ENCODE measurements at regions not wholly inside any gene's neighbourhood (a gene's known extent, or its start where the extent isn't known, plus 50 kb on each side); places are given as distances from the start of the nearest gene placed in this dataset.

GRCh38 chr4:15291122-15291521, 136.7 kb upstream of the C1QTNF7 start:
- H3K4me1 ChIP-seq, result no peaks in the 10 kb centered on the region
- intact Hi-C loops (cut with DNase I), result no loop called here
- no peak overlapping the region for H3K4me3 ChIP-seq
- TF ChIP-seq, protein P1, sequence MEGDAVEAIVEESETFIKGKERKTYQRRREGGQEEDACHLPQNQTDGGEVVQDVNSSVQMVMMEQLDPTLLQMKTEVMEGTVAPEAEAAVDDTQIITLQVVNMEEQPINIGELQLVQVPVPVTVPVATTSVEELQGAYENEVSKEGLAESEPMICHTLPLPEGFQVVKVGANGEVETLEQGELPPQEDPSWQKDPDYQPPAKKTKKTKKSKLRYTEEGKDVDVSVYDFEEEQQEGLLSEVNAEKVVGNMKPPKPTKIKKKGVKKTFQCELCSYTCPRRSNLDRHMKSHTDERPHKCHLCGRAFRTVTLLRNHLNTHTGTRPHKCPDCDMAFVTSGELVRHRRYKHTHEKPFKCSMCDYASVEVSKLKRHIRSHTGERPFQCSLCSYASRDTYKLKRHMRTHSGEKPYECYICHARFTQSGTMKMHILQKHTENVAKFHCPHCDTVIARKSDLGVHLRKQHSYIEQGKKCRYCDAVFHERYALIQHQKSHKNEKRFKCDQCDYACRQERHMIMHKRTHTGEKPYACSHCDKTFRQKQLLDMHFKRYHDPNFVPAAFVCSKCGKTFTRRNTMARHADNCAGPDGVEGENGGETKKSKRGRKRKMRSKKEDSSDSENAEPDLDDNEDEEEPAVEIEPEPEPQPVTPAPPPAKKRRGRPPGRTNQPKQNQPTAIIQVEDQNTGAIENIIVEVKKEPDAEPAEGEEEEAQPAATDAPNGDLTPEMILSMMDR (IDR thresholded peaks at IDR 0.05), result no peak
- H3K27me3 ChIP-seq, result no peaks in the 10 kb centered on the region
- no peaks in the 10 kb centered on the region for H3K36me3 ChIP-seq
- DNase-seq (ENCODE audit: low spot score in 2 of 2), result no peak
- H3K9me3 ChIP-seq, result no peaks in the 10 kb centered on the region
- H3K27ac ChIP-seq, result no peak overlapping the region

DNA sequence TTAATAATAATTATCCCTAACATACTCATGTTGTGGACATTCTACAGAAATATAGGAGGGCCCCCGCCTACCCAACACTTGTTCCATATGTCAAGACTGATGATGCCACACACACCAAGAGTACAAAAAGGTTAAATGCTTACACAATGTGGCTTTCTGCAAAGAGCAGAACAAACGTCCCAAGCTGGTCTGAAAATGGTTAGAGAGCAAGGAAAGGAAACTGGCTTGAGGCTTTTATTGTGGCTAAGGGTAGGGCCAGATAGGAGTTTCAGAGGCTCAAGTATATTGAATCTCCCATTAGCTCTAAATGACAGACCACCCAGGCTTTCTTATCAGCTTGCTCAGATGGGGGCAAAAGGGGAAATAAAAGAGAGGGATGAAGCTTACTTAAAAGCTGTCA, 134.1 kb upstream of the C1QTNF7 start:
- Histone ChIP-seq H3K27ac (no peak overlapping the region), H3K9me3 (no peaks in the 10 kb centered on the region), H3K4me1 (peaks cover 0 to 10% of the 10 kb centered on the region in 2 donors), H3K4me3 (no peak overlapping the region), H3K36me3 (no peaks in the 10 kb centered on the region), H3K27me3 (no peaks in the 10 kb centered on the region)
- intact Hi-C loops (cut with DNase I), result no loop called here
- TF ChIP-seq, protein P1 (IDR thresholded peaks at IDR 0.05), result no peak
- DNase-seq (ENCODE audit: low spot score in 2 of 2), result no peak

GRCh38 chr4:15294202-15294601, 133.6 kb upstream of the C1QTNF7 start:
- Histone ChIP-seq H3K27ac (no peak overlapping the region), H3K4me3 (no peak overlapping the region), H3K4me1 (peaks cover 0 to 10% of the 10 kb centered on the region in 2 donors), H3K9me3 (no peaks in the 10 kb centered on the region), H3K27me3 (no peaks in the 10 kb centered on the region), H3K36me3 (no peaks in the 10 kb centered on the region)
- intact Hi-C loops (cut with DNase I), result no loop called here
- DNase-seq (ENCODE audit: low spot score in 2 of 2), result no peak
- TF ChIP-seq, protein P1 (IDR thresholded peaks at IDR 0.05), result no peak

DNA sequence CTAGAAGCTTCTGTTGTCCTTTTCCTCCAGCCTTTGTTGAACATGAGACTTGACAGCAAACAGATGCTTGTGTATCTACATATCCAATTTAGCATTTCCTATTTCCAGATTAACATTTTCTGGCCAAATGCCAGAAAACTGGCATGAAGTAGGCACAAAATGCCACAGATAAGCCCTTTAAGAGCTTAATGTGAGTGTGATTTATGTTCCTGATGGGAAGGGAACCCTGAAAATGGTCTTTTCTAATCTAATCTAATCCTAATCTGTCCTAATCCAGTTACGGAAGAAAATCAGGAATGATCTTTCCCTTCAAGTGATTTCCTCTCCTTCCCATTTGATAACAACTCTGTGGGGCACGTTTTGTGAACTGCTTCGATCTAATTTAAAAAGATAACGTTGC, 133.0 kb upstream of the C1QTNF7 start:
- no peak overlapping the region for H3K4me3 ChIP-seq
- TF ChIP-seq, protein P1 (IDR thresholded peaks at IDR 0.05), result no peak
- peaks cover 0 to 12% of the 10 kb centered on the region in 2 donors for H3K4me1 ChIP-seq
- H3K27me3 ChIP-seq, result no peaks in the 10 kb centered on the region
- DNase-seq (ENCODE audit: low spot score in 2 of 2), result no peak
- no peaks in the 10 kb centered on the region for H3K9me3 ChIP-seq
- H3K36me3 ChIP-seq, result no peaks in the 10 kb centered on the region
- H3K27ac ChIP-seq, result no peak overlapping the region
- intact Hi-C loops (cut with DNase I), result no loop called here

DNA sequence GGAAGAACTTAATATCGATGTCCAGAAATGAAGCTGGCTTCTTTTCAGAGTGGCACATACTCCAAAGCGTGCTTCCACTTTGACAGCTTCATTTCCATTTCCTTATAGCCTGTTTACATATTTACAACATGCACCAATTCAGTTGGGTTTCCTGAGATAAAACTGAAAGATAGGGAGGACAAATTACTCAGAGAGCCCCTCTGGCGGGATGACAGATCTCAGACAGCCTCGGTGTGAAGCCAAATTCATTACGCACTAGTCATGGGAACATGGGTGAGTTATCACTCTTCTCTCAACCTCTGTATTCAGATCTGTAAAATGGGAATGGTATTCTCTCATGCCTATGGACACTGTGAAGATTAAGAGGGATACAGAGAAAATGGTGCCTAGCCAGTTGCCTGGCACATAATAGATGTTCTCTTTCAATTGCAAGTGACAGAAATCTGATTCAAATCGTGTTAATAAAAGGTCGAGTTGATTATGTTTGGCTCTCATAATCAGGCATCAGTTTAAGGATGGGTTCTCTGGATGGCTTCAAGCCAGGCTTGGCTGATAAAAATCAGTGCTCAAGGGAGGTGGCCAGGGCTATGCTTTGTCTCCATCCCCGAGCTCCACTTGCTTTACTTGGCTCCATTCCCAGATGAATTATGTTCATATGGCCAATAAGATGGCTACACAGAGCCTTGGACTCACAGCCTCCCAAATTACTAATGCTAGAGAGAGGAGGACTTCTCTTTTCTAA, 132.2 kb upstream of the C1QTNF7 start:
- H3K27me3 ChIP-seq, result no peaks in the 10 kb centered on the region
- intact Hi-C loops (cut with DNase I), result no loop called here
- no peak overlapping the region for H3K4me3 ChIP-seq
- peaks cover 0 to 12% of the 10 kb centered on the region in 2 donors for H3K4me1 ChIP-seq
- no peak for DNase-seq (ENCODE audit: low spot score in 2 of 2)
- H3K36me3 ChIP-seq, result no peaks in the 10 kb centered on the region
- no peak overlapping the region for H3K27ac ChIP-seq
- no peaks in the 10 kb centered on the region for H3K9me3 ChIP-seq
- TF ChIP-seq, protein P1 (IDR thresholded peaks at IDR 0.05), result no peak

Measured in ascending aorta (tissue), 2 donors.